ENCODE measurements at regions not wholly inside any gene's neighbourhood (a gene's known extent, or its start where the extent isn't known, plus 50 kb on each side); places are given as distances from the start of the nearest gene placed in this dataset.
"Not testable (repeated sequence)": the region's sequence is repeated elsewhere in the genome, so short reads cannot be mapped to it uniquely, and the experiment has no call there.

DNA sequence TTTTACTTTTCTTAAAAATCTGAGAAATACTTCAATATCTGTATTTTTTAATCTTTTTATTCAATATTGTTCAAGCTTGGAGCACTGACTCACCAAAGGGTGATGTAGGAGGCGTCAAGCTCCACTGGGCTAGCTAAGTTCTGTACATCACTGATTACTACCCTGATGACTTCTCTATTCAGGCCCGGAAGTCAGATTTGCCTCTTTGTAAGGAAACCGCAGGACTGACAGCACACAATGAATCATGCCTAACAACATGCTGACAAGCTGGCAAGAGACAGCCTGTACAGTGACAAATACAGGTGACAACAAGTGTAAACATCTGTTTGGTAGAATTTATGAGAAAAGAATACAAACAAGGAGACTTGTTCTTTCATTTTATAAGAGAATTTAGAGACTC, 627.9 kb upstream of the RORB start:
- DNase-seq (ENCODE audit: low read depth), result no peak

DNA sequence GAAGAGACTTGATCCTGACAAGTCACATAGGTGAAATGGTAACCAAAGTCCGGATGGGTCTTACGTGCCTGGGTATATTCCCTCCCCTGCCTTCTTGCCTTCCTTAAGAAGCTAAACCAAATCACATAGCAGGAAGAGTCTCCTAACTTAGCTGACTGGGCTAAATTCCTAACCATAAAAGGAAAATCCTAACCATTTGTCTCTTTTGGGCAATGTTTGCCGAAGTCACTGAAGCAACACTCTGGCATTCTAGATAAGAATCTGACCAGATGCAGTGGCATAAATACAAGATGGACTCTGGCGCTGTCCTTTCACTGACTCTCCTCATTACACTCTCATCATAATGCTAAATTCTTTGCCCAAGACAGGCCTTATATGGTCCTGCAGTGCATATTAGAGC, 625.5 kb upstream of the RORB start:
- DNase-seq (ENCODE audit: low read depth), result no peak

DNA sequence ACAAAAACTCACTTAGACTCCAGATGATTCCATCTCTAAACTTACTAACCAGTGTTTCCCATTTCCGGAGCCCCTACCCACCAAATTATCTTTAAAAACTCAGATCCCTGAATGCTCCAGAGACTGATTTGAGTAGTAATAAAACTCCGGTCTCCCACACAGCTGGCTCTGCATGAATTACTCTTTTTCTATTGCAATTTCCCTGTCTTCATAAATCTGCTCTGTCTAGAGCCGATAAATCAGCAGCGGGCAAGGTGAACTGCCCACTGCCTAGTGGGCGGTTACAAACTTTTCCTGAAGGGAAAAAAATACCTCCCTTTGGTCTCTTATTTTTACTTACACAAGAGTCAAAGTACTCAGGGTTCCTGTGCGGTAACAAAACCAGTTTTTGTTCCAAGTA, 624.4 kb upstream of the RORB start:
- no peak for DNase-seq (ENCODE audit: low read depth)

DNA sequence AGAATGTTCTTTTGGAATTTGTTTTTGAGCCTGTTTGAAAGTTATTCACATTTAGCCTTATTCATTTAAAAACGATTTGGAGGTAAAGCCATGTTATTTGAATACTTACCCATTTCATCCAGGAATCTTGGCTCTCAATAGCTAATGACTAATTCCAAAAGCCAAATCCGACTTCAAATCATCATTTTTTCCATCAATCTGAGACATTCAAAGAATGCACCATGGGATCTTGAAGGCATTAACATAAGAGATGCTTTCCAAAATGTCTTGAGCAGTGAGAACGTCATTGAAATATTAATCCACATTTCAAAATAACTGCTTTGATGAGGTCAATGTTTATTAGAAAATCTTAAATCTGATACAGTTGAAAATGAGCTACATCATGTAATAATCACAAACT, 617.0 kb upstream of the RORB start:
- no peak for DNase-seq (ENCODE audit: low read depth)

DNA sequence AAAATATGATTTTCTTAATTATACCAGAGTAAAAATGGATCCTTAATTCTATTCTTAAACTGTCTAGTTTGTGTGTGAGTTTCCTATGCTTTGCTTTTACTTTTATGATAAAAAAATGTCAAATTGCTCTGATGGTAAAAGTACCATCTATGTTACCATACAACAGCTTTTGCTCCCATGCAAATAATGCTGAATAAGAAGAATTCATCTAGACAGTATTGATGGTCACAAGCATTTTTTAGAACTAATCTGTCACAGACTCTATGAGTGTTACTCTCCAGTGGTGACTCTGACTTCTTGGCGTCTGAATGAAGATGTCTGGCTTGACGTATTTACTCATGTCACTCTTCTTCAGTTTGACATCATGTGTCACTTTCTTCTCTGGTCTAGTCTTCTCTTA, 608.1 kb upstream of the RORB start:
- no peak for DNase-seq (ENCODE audit: low read depth)

DNA sequence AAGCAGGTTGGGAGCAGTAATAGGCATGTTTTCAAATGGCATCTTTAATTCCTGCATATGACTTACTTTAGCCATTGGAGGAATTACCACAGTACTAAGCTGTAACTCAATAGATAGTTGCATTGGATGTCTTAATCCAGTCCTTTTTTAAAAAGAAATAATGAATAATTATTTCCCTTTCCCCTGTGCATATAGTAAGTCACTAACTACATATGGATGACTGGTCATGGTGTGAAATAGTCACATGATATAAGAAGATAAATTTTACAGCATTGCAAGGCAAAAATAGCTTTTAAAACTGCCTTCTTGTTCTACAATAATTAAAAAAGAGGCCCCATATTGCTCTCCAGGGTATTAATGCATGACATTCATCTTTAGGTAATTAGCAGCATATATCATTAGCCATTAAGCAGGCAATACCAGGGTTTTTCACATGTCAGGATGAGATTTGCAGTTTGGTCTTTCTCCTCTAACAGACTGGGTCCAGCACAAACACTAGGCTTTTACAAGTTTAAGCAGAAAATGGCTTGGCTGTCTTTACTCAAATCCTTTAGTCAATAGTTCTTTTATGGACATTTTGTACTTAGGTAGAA, 606.4 kb upstream of the RORB start:
- DNase-seq (ENCODE audit: low read depth), result no peak

DNA sequence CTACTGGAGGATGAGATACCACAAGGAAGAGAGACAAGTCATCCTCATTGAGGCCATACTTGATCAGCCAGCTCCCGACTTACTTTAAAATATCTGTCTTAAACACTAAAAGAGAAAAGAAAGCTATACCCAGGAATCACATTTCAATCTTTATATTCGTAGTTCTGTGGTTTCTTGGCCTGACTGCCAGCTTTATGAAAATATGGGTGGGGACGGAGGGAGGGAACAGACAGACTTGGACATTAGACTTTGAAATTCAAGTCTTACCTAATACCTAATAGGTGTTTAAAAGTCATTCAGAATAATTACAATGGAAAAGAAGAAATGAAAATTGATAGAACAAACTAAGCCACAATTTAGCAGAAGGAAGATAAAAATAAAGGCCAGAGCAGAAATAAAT, 604.8 kb upstream of the RORB start:
- no peak for DNase-seq (ENCODE audit: low read depth)

DNA sequence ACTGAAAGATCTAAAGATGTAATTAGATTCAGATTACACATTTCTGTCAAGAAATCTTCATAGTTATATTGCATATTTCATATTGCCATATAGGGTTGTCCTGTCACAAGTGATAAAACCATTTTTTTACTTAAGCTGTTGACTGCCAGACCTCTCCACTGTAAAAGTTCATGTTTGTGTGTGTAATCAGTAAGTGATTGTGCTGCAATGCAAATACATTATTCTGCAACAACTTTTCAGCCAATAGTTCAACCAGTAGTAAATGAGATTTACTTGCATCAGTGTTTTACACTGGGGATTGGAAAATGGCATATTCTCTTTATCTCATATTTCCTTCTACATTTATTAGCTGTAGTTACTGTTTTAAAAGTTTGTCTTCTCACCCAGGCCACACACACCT, 603.9 kb upstream of the RORB start:
- DNase-seq (ENCODE audit: low read depth), result no peak

DNA sequence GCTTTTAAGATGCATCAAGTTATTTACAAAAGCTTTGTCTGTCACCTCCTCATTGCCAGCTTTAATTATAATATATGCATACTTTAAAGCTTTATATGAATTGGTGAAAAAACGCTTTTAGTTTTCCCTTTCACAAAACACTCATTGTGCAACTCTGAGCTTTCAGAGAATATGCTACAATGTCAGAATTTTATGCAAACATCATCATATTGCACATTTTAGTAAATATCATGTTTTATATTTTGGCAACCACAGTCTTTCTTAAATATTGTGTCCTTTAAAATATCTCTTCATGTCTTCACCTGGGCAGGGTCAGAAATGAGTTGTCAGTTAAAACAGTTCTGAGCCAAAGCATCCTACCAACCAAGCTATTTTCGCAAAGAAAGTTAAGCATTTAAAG, 601.1 kb upstream of the RORB start:
- no peak for DNase-seq (ENCODE audit: low read depth)

DNA sequence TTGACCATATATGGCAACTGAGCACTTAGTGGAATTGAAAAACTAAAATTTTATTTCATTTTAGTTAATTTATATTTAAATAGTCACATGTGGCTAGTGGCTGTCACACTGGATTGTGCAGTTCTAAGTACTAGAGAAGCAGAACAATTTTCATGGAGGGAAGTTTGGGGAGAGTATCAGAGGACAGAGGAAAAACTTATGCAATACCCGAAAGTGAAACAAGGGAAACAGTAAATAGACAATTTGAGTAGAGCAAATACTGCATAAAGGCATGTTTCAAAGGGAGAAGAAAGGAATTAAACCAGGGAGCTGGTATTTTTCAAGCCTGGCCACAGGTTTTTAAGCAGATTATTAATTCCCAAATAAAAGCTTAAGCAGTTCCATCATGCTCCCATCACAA, 590.5 kb upstream of the RORB start:
- DNase-seq (ENCODE audit: low read depth), result no peak

DNA sequence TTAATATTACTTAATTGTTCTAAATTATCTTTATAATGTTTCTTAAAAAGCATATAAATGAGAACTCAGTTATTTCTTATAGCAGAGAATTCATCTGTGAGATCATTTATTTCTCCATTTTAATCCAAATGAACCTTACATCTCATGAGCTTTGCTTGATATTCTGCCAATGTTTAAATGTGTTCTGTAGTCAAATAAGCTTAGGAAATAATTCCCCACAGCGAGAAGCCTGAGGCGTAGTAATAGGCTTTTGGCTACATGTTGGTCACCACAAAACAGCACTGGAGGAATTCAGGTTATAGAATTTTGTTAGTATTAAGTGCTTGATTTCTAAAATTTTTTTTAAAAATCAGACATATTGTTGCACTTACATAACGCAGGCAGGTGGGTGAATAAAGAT, 585.3 kb upstream of the RORB start:
- no peak for DNase-seq (ENCODE audit: low read depth)

DNA sequence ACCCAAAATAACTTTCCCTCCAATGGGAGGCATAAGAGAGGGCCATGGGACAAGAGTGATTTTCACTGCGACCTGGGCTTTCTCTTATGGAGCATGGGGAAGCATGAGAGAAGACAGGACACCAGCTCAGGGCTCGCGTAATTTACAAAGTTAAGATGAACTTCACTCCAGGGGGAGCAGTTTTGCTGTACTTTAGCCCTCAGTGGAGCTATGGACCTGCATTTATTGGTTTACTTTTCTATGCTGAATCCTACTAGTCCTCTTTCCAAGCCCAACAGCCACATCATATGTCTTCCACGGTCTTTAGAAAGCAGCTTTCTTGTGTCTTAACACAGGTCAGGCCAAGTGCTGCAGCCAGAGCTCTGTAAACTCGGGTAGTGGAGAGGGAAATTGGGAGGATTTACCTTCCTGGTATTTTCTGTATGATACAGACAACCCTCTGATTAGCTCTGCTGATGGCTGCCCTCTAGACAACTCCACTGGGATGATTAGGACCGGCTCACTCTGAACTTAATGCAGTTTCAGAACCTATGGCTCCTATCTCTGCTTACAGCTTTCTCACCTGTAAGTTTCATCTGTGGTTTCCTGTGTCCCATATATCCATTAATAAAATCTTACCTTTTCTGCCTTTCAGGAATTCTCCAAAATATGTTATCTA, 581.0 kb upstream of the RORB start:
- no peak for DNase-seq (ENCODE audit: low read depth)

DNA sequence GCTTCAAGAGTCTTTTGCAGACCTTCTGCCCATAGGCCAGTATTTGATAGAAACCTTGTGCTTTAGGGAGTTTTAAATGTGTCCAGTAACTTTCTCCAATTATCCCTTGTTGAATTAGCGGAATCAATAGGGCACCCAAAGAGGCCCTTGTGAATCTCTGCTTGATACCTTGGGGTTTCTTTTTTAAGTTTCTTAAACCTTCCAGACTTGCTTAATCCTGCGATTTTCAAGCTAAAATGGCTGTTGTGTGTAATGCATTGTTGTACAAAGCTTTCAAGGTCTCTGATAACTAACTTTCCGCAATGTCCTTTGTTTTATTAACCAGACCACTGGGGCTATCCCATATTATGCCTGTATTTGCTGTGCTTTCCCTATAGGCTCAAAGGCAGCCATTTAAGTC, 577.4 kb upstream of the RORB start:
- DNase-seq (ENCODE audit: low read depth), result no peak

DNA sequence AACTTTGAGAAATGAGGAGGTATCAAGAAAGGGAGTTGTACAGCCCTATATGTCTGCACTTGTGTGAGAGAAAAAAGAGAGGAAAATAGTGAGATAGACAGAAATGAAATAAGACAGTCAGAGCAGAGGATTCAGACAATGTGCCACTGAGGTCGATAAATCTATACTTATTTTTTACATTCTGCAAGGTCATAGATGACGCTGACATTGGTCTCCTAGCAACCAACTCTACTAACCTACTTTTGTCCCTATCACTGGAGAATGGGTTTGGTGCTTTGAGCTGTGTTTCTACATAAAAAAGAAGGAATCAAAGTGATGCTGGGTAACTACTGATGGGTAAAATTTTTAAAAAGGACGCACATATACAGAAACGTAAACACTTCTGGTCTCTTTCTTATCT, 573.3 kb upstream of the RORB start:
- no peak for DNase-seq (ENCODE audit: low read depth)

DNA sequence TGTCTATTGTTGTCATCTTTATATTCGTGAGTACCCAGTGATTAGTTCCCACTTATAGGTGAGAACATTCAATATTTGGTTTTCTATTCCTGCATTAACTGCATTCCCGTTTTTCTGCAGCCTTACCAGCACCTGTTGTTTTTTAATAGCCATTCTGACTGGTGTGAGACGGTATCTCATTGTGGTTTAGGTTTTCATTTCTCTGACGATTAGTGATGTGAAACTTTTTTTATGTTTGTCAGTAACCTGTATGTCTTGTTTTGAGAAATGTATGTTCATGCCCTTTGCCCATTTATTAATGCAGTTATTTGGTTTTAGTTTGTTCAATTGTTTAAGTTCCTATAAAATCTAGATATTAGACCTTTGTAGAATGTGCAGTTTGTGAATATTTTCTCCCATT, 546.0 kb upstream of the RORB start:
- no peak for DNase-seq (ENCODE audit: low read depth)

DNA sequence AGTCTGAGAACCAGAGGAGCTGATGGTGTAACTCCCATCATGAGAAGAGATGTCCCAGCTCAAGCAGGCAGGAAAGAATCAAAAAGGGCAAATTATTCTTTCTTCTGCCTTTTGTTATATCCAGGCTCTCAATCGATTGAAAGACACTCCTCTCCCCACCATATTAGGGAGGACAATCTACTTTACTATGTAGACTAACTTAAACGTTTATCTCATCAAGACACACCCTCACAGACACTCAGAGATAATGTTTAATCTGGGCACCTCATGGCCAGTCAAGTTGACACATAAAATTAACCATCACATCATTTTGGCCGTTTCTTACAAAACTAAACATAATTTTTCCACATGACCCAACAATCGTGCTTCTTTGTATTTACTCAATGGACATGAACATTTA, 534.3 kb upstream of the RORB start:
- no peak for DNase-seq (ENCODE audit: low read depth)

DNA sequence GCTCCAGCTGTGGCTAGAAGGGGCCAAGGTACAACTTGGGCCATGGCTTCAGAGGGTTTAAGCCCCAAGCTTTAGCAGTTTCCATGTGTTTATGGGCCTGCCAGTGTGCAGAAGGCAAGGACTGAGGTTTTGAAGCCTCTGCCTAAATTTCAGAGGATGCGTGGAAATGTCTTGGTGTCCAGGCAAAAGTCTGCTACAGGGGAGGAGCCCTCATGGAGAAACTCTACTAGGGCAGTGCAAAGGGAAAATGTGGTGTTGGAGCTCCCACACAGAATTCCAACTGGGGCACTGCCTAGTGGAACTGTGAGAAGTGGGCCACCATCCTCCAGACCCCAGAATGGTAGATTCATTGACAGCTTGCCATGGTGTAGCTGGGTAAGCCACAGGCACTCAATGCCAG, 527.2 kb upstream of the RORB start:
- no peak for DNase-seq (ENCODE audit: low read depth)

DNA sequence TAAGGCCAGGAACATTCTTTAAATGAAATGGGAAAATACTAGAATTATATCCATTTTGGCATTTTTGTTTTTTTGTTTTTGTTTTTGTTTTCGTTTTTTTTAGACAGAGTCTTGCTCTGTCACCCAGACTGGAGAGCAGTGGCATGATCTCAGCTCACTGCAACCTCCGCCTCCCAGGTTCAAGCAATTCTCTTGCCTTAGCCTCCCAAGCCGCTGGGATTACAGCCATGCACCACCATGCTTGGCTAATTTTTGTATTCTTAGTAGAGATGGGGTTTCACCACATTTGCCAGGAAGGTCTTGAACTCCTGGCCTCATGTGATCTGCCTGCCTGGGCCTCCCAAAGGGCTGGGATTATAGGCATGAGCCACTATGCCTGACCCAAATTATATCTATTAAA, 520.7 kb upstream of the RORB start:
- DNase-seq (ENCODE audit: low read depth), result not testable (repeated sequence)

DNA sequence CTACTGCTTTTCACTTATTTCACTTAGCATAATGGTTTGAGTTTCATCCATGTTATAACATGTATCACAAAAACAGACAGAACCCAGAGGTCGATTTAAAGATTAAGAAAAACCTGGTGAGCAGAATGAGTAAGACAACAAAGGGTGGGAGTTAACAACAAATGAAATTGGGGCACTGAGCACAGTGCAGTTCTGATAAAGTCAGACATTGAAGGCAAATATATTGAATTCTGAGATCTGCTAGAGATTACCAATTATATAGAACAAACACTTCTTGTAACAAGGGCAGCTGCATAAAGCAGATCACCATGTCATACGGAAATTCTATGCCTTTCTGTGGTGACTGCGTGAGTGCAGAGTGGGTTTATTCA, 517.3 kb upstream of the RORB start:
- no peak for DNase-seq (ENCODE audit: low read depth)

DNA sequence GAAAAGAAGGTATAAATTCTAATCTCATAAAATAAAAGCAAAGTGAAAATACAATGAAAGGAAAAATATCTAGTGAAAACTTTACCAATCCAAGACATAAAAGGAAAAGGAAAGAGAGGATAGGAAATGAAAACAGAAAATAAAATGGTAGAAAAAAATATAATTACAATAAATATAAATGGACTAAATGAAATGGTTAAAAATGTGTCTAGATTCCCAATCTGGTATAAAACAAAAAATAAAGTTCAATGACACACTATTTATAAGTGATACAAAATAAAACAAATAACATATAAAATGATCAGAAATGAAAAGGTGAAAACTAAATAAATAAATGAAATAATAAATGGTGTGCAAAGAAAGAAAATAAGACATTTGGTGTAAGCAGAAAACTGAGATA, 516.4 kb upstream of the RORB start:
- DNase-seq (ENCODE audit: low read depth), result no peak

DNA sequence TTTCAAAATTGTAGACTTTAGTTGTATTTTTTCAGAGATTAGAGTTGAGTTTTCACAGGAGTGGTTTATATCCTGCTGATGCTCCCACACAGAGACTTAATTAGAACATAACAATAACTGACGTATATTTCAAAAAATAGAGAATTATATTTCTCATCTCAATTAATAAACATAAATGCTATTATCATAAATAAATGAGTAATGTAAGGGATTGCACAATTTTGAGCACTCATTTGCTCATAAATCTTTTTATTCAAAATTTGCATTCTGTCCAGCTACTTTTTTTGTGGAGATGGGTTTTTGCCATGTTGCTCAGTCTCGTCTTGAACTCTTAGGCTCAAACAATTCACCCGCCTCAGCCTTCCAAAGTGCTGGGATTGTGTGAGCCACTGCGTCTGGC, 515.7 kb upstream of the RORB start:
- no peak for DNase-seq (ENCODE audit: low read depth)

DNA sequence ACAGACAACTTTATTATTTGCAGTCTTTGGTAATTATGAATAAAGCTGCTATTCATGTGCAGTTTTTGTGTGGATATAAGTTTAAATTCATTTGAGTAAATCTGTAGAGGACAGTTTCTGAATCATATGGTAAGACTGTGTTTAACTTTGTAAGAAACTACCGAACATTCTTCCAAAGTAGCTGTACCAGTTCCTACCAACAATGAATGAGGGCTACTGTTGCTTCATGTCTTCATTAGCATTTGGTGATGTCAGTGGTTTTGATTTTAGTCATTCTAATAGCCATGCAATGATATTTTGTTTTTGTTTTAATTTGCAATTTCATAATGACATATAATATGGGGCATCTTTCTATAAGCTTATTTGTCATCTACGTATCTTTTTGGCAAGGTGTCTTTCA, 501.3 kb upstream of the RORB start:
- DNase-seq (ENCODE audit: low read depth), result no peak

DNA sequence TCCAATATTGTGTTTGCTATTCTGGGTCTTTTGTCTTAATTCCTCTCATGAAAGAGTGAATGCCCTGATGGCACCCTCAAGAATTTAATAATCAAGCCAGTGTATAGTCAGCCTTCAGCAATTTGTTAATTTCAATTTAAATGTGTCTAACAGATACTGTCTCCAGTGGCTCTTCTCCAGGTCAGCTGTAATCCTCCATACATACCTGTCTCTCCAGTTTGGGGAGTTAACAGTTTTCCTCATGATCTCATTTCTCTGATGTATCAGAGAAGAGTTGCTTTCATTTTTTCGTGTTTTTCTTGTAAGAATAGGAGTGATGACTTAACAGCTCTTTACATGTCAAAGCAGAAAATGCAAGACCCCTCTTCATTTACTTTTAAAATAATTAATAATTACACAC, 500.3 kb upstream of the RORB start:
- DNase-seq (ENCODE audit: low read depth), result no peak

DNA sequence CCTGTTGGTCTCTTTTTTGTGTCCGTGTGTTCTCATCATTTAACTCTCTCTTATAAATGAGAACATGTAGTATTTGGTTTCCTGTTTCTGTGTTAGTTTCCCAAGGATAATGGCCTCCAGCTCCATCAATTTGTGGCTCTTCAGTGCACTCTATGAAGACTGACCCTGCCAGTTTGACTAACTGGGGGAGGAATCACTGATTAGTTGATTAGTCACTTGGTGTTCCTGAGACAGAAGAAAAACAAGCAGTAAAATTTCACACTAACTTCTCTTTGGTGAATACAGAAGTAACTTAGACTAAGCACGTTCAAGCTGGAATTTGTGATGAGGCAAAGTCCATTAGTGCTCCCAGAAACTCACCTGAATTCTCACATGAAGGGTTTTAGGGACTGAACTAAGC, 495.8 kb upstream of the RORB start:
- no peak for DNase-seq (ENCODE audit: low read depth)

DNA sequence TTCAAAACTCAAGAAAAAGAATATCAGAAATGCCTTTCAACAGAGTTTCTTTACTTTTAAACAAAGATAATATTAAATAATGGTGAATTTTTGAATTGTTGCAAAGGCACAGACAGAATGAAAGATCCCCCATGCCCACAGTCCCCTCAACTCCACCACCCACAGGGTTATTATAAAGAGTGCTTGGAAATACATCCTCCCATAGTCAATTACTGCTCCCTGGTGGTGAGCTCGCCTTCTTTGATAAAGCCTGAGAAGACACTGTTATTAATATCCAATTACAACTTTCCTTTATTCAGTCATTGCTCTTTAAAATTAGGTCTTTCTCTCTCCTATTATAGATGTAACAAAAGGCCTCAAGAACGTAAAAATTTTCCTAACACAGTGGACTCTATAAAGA, 490.2 kb upstream of the RORB start:
- no peak for DNase-seq (ENCODE audit: low read depth)
